ENCODE measurements at regions not wholly inside any gene's neighbourhood (a gene's known extent, or its start where the extent isn't known, plus 50 kb on each side); places are given as distances from the start of the nearest gene placed in this dataset.

DNA sequence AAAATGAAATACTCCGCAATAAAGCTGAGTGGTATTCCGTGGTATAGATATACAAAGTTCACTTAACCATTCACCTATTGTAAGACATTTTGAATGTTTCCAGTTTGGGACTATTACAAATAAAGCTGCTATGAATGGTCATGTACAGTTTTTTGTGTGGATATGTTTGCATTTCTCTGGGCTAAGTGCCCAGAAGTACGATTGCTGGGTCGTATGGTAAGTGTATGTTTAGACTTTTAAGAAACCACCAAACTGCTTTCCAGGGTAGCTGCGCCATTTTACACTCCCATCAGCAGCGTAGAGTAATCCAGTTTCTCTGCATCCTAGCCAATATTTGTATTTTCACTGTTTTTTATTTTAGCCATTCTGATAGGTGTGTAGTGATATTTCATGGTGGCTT is 208.4 kb upstream of the TLE3 start:
- TF ChIP-seq POLR2A (IDR thresholded peaks at IDR 0.05) (no peak), CTCF (IDR thresholded peaks at IDR 0.05) (no peak)
